AG10803 (cell line): ENCODE measurements at regions not wholly inside any gene's neighbourhood (a gene's known extent, or its start where the extent isn't known, plus 50 kb on each side); places are given as distances from the start of the nearest gene placed in this dataset.

Source experiments
- DNase-seq: peaks from one replicate; pipeline ENCODE4 v3.0.0; 2010; ENCODE audit warnings: low read depth
- H3K4me3 ChIP-seq: 2 replicates; pipeline ENCODE4 v1.5.1; 2011; ENCODE audit warnings: mild to moderate bottlenecking, low read length, control low read depth
- TF ChIP-seq, protein P1 (sequence below): conservative IDR thresholded peaks from 2 replicates; pipeline ENCODE4 v1.5.1; 2011; ENCODE audit warnings: mild to moderate bottlenecking, low read length, control low read depth, inconsistent platforms

DNA sequence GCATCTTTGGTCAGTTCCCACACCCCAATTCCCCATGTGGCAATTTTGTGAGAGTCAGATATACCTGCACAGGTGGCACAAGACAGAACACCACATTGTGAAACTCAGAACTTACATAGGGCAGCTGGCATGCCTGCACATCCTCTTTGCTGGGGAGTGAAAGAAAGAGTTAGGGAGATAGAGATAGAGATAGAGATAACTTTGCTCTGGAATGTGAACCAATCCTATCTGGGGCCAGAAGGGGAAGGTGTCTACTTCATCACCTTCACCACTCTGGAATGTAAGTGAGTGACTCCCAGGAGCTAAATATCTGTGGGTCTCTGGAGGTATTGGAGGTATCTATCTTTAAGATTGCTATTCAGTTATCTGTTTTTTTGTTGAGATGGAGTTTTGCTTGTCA lies 289.2 kb downstream of the OGFRL1 start:
- H3K4me3 ChIP-seq, result no peak overlapping the region
- DNase-seq, result no peak
- TF ChIP-seq, protein P1, sequence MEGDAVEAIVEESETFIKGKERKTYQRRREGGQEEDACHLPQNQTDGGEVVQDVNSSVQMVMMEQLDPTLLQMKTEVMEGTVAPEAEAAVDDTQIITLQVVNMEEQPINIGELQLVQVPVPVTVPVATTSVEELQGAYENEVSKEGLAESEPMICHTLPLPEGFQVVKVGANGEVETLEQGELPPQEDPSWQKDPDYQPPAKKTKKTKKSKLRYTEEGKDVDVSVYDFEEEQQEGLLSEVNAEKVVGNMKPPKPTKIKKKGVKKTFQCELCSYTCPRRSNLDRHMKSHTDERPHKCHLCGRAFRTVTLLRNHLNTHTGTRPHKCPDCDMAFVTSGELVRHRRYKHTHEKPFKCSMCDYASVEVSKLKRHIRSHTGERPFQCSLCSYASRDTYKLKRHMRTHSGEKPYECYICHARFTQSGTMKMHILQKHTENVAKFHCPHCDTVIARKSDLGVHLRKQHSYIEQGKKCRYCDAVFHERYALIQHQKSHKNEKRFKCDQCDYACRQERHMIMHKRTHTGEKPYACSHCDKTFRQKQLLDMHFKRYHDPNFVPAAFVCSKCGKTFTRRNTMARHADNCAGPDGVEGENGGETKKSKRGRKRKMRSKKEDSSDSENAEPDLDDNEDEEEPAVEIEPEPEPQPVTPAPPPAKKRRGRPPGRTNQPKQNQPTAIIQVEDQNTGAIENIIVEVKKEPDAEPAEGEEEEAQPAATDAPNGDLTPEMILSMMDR, result no peak

DNA sequence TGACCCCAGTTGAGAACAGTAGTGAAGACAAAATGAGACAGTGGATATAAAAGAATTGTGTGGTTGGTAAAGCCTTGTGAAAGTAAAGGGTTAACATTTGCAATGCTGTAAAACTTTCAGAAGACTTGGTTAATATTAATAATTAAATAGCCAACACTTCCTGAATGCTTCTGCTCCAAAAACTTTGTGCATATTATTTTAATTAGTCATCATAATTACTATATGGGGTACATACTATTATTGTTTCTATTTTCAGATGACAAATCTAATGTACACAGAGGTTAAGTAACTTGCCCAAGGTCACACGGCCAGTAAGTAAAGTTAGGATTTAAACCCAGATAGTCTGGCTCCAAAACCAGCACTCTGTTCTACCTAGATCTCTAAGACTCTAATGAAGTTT lies 291.3 kb downstream of the OGFRL1 start:
- TF ChIP-seq, protein P1, result no peak
- no peak for DNase-seq
- H3K4me3 ChIP-seq, result no peak overlapping the region

DNA sequence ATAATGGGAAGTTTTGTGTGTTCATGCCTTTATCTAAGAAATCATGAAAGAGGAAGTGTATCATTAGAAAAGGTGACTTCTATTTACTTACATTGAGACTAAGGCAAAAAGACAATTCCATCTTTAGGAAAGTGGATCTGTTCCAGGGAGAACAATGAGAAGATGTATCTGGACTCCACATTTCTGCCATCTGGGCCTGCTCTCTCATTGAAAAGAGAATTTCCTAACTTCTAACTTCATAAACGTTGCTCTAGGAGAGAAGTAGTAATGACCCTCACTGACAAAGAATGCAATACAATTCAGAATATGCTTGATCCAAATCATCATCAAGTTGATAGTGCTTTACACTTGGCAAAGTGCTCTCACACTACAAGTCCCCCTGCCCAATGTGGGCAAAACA lies 294.2 kb downstream of the OGFRL1 start:
- peak; percentile 65 for DNase-seq
- TF ChIP-seq, protein P1, result no peak
- H3K4me3 ChIP-seq, result no peak overlapping the region

DNA sequence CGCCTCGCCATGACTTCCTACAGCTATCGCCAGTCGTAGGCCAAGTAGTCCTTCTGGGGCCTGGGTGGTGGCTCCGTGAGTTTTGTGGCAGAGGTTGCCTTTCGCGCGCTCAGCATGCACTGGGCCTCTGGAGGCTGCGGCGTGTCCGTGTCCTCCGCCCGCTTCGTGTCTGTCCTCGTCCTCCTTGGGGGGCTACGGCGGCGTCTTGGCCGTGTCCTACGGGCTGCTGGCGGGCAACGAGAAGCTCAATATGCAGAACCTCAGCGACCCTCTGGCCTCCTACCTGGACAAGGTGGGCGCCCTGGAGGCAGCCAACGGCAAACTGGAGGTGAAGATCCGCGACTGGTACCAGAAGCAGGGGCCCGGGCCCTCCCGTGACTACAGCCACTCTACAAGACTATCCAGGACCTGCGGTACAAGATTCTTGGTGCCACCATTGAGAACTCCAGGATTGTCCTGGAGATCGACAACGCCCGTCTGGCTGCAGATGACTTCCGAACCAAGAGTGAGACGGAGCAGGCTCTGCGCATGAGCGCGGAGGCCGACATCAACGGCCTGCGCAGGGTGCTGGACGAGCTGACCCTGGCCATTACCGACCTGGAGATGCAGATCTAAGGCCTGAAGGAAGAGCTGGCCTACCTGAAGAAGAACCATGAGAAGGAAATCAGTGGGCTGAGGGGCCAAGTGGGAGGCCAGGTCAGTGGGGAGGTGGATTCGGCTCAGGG lies 296.3 kb downstream of the OGFRL1 start:
- DNase-seq, result no peak
- H3K4me3 ChIP-seq, result no peak overlapping the region
- TF ChIP-seq, protein P1, result no peak

DNA sequence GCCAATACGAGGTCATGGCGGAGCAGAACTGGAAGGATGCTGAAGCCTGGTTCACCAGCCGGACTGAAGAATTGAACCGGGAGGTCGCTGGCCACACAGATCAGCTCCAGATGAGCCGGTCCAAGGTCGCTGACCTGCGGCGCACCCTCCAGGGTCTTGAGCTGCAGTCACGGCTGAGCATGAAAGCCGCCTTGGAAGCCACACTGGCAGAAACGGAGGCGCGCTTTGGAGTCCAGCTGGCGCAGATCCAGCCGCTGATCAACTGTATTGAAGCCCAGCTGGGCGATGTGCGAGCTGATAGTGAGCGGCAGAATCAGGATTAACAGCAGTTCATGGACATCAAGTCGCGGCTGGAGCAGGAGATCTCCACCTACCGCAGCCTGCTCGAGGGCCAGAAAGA lies 296.9 kb downstream of the OGFRL1 start:
- TF ChIP-seq, protein P1, result no peak
- no peak for DNase-seq
- no peak overlapping the region for H3K4me3 ChIP-seq

DNA sequence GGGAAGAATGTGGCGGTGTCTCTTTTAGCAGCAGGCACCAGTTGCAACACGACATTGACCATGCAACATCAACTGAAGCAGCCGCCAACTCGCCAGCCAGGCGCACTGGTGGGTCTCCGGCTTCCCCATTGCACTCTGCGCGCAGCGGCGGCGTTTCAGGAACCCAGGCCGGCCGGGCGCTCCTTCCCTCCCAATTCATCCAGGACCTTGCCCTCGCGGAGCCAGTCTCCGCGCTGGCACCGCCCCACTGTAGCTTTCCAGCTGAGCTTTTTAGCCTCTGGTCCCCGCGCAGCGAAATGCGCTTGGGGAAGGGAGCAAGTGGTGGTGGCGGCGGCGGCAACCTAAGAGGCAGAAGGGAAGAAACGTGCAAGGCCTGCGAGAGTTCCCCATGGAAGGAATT lies 297.9 kb upstream of the RIMS1 start:
- TF ChIP-seq, protein P1, result no peak
- DNase-seq, result no peak
- H3K4me3 ChIP-seq, result no peak overlapping the region

DNA sequence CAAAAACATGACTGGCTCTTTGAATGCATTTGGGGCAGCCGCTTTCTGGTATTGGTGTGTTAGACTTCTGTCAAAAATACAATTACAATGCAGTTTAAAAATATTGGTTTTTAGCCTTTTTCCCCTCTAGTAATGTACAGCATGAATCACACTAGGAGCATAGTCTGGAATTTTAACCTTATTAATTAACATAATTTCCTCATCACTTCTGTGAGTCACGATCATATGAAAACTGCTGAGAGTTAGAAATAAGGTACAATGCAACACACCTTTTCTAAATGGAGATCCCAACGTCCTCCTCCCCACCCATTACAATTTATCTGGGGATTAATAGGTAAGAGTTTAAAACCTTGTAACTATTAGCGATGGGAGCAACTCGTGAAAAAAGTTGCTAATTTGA lies 297.1 kb upstream of the RIMS1 start:
- TF ChIP-seq, protein P1, result no peak
- DNase-seq, result no peak
- no peak overlapping the region for H3K4me3 ChIP-seq
